NCI-H345 (cell line): ENCODE measurements at regions not wholly inside any gene's neighbourhood (a gene's known extent, or its start where the extent isn't known, plus 50 kb on each side); places are given as distances from the start of the nearest gene placed in this dataset.

Experiments
- DNase-seq: peaks from one replicate; lab custom pipeline; 2025; lab: John Stamatoyannopoulos, UW

- no peak for DNase-seq
Measured at GRCh38 chr3:180284331-180285110, 247.8 kb upstream of the PEX5L start.

GRCh38 chr3:180287703-180288102 is 251.0 kb upstream of the PEX5L start:
- no peak for DNase-seq

- no peak for DNase-seq
Measured at GRCh38 chr3:180288816-180289215, 252.1 kb upstream of the PEX5L start.

- DNase-seq: no peak
Measured at GRCh38 chr3:180290300-180290699, 253.6 kb upstream of the PEX5L start.

- no peak for DNase-seq
Measured at GRCh38 chr3:180294282-180295027, 257.7 kb upstream of the PEX5L start.

GRCh38 chr3:180295811-180296210 is 259.1 kb upstream of the PEX5L start:
- DNase-seq: no peak

- no peak for DNase-seq
Measured at GRCh38 chr3:180296971-180297370, 260.2 kb upstream of the PEX5L start.

GRCh38 chr3:180306155-180306554 is 269.4 kb upstream of the PEX5L start:
- DNase-seq: no peak

- no peak for DNase-seq
Measured at GRCh38 chr3:180306691-180307090, 270.0 kb upstream of the PEX5L start.

- DNase-seq: no peak
Measured at GRCh38 chr3:180311242-180311641, 274.5 kb upstream of the PEX5L start.

GRCh38 chr3:180316321-180316720 is 279.6 kb upstream of the PEX5L start:
- no peak for DNase-seq

- DNase-seq: no peak
Measured at GRCh38 chr3:180319461-180319860, 282.5 kb upstream of the TTC14 start.

GRCh38 chr3:180320631-180321030 is 281.3 kb upstream of the TTC14 start:
- no peak for DNase-seq

GRCh38 chr3:180321534-180321933 is 280.4 kb upstream of the TTC14 start:
- no peak for DNase-seq

GRCh38 chr3:180322829-180323228 is 279.1 kb upstream of the TTC14 start:
- no peak for DNase-seq

- no peak for DNase-seq
Measured at GRCh38 chr3:180324791-180325190, 277.2 kb upstream of the TTC14 start.

GRCh38 chr3:180325533-180325932 is 276.4 kb upstream of the TTC14 start:
- no peak for DNase-seq

- DNase-seq: no peak
Measured at GRCh38 chr3:180325958-180326357, 276.0 kb upstream of the TTC14 start.

- DNase-seq: no peak
Measured at GRCh38 chr3:180329187-180329586, 272.8 kb upstream of the TTC14 start.

- DNase-seq: no peak
Measured at GRCh38 chr3:180329847-180330246, 272.1 kb upstream of the TTC14 start.

GRCh38 chr3:180330440-180330839 is 271.5 kb upstream of the TTC14 start:
- no peak for DNase-seq

GRCh38 chr3:180332608-180333007 is 269.4 kb upstream of the TTC14 start:
- DNase-seq: no peak

GRCh38 chr3:180335050-180335449 is 266.9 kb upstream of the TTC14 start:
- no peak for DNase-seq

GRCh38 chr3:180340395-180340794 is 261.6 kb upstream of the TTC14 start:
- no peak for DNase-seq
